Liver (tissue), 8 donors: ENCODE measurements at regions not wholly inside any gene's neighbourhood (a gene's known extent, or its start where the extent isn't known, plus 50 kb on each side); places are given as distances from the start of the nearest gene placed in this dataset.
"Not testable (repeated sequence)": the region's sequence is repeated elsewhere in the genome, so short reads cannot be mapped to it uniquely, and the experiment has no call there.

Source experiments
- DNase-seq: peaks from one replicate; pipeline ENCODE4 v3.0.0-alpha.2; 2017; ENCODE audit warnings: low spot score
- H3K27ac ChIP-seq, 2 donors: one replicate each; pipeline ENCODE4 v1.7.0; 2013; ENCODE audit warnings: inconsistent platforms in 2 of 2, low read length in 2 of 2, control low read depth in 1 of 2, low read depth in 1 of 2, mild to moderate bottlenecking in 1 of 2
- H3K27me3 ChIP-seq, 4 donors: one replicate each; pipeline versions ENCODE4 v1.6.1 to v1.7.0; 2013; ENCODE audit warnings: low read length in 3 of 4, inconsistent platforms in 1 of 4, mild to moderate bottlenecking in 1 of 4, moderate library complexity in 1 of 4; ENCODE audit not compliant: control insufficient read depth in 4 of 4, insufficient read depth in 4 of 4
- H3K36me3 ChIP-seq, 4 donors: one replicate each; pipeline versions ENCODE4 v1.6.1 to v1.7.0; 2013; ENCODE audit warnings: low read length in 3 of 4, mild to moderate bottlenecking in 3 of 4, low read depth in 1 of 4, moderate library complexity in 1 of 4; ENCODE audit not compliant: control insufficient read depth in 4 of 4, insufficient read depth in 3 of 4
- H3K4me1 ChIP-seq, 4 donors: one replicate each; pipeline versions ENCODE4 v1.6.1 to v1.7.0; 2013; ENCODE audit warnings: low read length in 3 of 4, mild to moderate bottlenecking in 3 of 4, moderate library complexity in 1 of 4; ENCODE audit not compliant: control insufficient read depth in 4 of 4, insufficient read depth in 4 of 4
- H3K4me3 ChIP-seq, 3 donors: one replicate each; pipeline versions ENCODE4 v1.6.1 to v1.7.0; 2013; ENCODE audit warnings: low read length in 3 of 3, control low read depth in 1 of 3, low read depth in 1 of 3, mild to moderate bottlenecking in 1 of 3
- H3K9ac ChIP-seq, 2 donors: one replicate each; pipeline ENCODE4 v1.7.0; 2013; ENCODE audit warnings: low read length in 2 of 2, mild to moderate bottlenecking in 2 of 2, moderate library complexity in 2 of 2, control low read depth in 1 of 2, low read depth in 1 of 2
- H3K9me3 ChIP-seq, 4 donors: one replicate each; pipeline versions ENCODE4 v1.6.1 to v1.7.0; 2013; ENCODE audit warnings: low read length in 3 of 4; ENCODE audit not compliant: control insufficient read depth in 4 of 4
- EGR1 ChIP-seq, 2 donors: IDR thresholded peaks; 2 replicates each; pipeline ENCODE4 v1.6.1; 2016 to 2018; ENCODE audit warnings: antibody characterized with exemption in 2 of 2, low read depth in 2 of 2
- FOXA1 ChIP-seq: IDR thresholded peaks from 2 replicates; pipeline ENCODE4 v1.6.1; 2016; ENCODE audit warnings: antibody characterized with exemption
- HNF4A ChIP-seq, 2 donors: conservative IDR thresholded peaks; 2 replicates each; pipeline ENCODE4 v1.6.1; 2016; ENCODE audit warnings: antibody characterized with exemption in 2 of 2, mild to moderate bottlenecking in 2 of 2
- HNF4G ChIP-seq: IDR thresholded peaks from 2 replicates; pipeline ENCODE4 v1.6.1; 2016; ENCODE audit warnings: antibody characterized with exemption
- JUND ChIP-seq, 2 donors: IDR thresholded peaks; 2 replicates each; pipeline ENCODE4 v1.6.1; 2016; ENCODE audit warnings: antibody characterized with exemption in 2 of 2
- NR2F2 ChIP-seq: IDR thresholded peaks from 2 replicates; pipeline ENCODE4 v1.6.1; 2016; ENCODE audit warnings: antibody characterized with exemption
- RAD21 ChIP-seq, 2 donors: IDR thresholded peaks; 2 replicates each; pipeline ENCODE4 v1.6.1; 2016; ENCODE audit warnings: antibody characterized with exemption in 2 of 2, mild to moderate bottlenecking in 2 of 2
- SP1 ChIP-seq: IDR thresholded peaks from 2 replicates; pipeline ENCODE4 v1.6.1; 2018; ENCODE audit warnings: antibody characterized with exemption, mild to moderate bottlenecking
- YY1 ChIP-seq: IDR thresholded peaks from 2 replicates; pipeline ENCODE4 v1.6.1; 2016; ENCODE audit warnings: antibody characterized with exemption, mild to moderate bottlenecking
- WGBS: extraction: QIAGEN DNeasy Blood & Tissue Kit; methylation state at CpG from one replicate; pipeline ENCODE4 v1.1.7; 2013; 5-methylcytosine and 5-hydroxymethylcytosine counted together
- TF ChIP-seq, protein P1 (sequence below): IDR thresholded peaks from 2 replicates; pipeline ENCODE4 v1.6.1; 2016; ENCODE audit warnings: antibody characterized with exemption
- TF ChIP-seq, protein P2 (sequence below): fragments of 150-350 bp; IDR thresholded peaks from 2 replicates; pipeline ENCODE4 v1.5.1; 2017; ENCODE audit warnings: improper control_type of control experiment, low read depth, low read length; ENCODE audit not compliant: missing input control
- TF ChIP-seq, protein P3 (sequence below): IDR thresholded peaks from 2 replicates; pipeline ENCODE4 v1.6.1; 2016; ENCODE audit warnings: antibody characterized with exemption, mild to moderate bottlenecking
- TF ChIP-seq, protein P4 (sequence below): IDR thresholded peaks from 2 replicates; pipeline ENCODE4 v1.6.1; 2016; ENCODE audit warnings: antibody characterized with exemption
- donor health status: healthy.
- donor health status: healthy.
- donor health status: healthy.
- donor health status: healthy.
- donor health status: healthy.

DNA sequence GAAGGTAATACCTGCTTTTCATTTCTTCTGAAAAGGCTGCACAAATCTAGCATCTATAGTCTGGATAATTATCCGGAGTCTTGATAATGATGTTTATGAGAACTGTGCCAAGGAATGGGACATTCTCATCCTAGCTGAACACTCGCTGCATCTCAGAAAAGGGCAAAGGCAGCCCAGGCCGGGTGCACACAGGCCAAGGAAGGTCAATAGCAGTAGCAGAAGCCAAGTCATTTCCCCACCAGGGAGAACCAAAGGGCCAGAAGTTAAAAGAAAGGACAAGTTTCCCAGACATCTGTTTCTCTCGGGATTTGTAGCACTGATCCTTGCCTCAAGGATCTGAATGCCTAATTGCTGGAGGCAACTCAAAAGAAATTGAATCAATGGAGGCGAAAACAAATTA lies 66.1 kb upstream of the ANKRD55 start:
- H3K36me3 ChIP-seq = no peaks in the 10 kb centered on the region
- no peaks in the 10 kb centered on the region for H3K9me3 ChIP-seq
- H3K4me3 ChIP-seq = no peak overlapping the region
- H3K9ac ChIP-seq = no peak overlapping the region
- no peaks in the 10 kb centered on the region for H3K27me3 ChIP-seq
- no peak for TF ChIP-seq EGR1 (IDR thresholded peaks at IDR 0.05; ENCODE audit: low read depth in 2 of 2)
- peak; percentile 90 for TF ChIP-seq NR2F2
- TF ChIP-seq, protein P1, sequence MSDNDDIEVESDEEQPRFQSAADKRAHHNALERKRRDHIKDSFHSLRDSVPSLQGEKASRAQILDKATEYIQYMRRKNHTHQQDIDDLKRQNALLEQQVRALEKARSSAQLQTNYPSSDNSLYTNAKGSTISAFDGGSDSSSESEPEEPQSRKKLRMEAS = no peak
- H3K4me1 ChIP-seq = no peaks in the 10 kb centered on the region
- no peak overlapping the region for H3K27ac ChIP-seq
- DNase-seq = no peak
- 79% methylated on average over 5 of the region's 5 CpGs for WGBS

DNA sequence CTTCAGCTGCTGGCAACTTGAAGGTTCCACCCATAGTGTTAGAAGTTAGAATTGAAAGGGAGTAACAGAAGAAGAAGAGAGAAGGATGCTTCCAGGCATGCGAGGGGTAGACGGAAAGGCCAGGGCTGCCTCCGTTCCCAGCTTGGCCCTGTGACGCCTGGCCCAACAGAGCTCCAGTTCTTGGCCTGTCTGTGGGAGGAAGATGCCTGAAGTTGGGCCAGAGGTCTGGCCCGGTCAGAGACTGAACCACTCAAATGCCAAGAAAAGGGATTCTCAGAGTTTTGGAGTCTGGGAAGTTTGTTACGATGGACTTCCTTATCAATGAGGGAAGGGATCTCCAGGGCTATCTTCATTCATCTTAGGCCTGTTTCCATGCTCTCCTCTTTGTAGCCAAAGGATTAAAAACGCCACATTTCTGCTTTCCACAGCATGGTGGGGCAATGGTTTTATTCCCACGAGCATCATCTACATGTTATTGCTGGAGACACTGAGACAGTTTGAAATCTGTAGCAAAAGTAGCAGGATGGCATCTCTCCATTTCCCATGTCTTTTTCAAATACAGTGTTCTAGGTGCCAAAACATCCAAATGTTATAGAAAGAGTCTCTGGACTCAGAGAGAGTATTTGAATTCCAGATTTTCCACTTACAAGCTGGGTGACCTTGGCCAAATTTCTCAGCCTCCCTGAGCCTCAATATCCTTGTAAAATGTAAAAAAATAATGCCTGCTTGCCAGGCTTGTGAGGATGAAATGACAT lies 65.4 kb upstream of the ANKRD55 start:
- H3K27me3 ChIP-seq = no peaks in the 10 kb centered on the region
- DNase-seq = no peak
- no peak overlapping the region for H3K27ac ChIP-seq
- H3K9me3 ChIP-seq = no peaks in the 10 kb centered on the region
- 86% methylated on average over 8 of the region's 8 CpGs for WGBS
- peak; percentile 66 for TF ChIP-seq NR2F2
- no peak for TF ChIP-seq SP1
- H3K4me1 ChIP-seq = no peaks in the 10 kb centered on the region
- H3K4me3 ChIP-seq = no peak overlapping the region
- no peak overlapping the region for H3K9ac ChIP-seq
- H3K36me3 ChIP-seq = no peaks in the 10 kb centered on the region

DNA sequence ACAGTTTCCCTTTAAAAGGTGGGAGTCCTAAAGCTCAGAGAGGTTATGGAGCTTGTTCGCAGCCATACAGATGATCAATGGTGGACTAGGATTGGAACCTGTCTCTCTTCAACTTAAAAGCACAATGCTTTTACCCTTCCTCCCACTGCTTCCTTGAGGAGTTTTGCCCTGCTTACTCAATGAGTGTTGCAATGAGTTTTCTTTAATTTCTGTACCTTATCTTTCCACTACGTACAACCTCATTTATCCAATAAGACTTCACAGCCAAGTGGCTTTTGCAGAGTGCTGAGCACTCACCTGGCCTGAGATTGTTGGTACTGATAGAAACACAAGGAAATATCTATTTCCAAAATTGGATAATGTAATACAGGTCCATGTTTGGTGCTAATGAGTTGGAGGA lies 64.7 kb upstream of the ANKRD55 start:
- H3K4me3 ChIP-seq = no peak overlapping the region
- H3K36me3 ChIP-seq = no peaks in the 10 kb centered on the region
- no peaks in the 10 kb centered on the region for H3K9me3 ChIP-seq
- no peak overlapping the region for H3K27ac ChIP-seq
- DNase-seq = no peak
- TF ChIP-seq JUND (IDR thresholded peaks at IDR 0.05) = no peak
- no peak for TF ChIP-seq RAD21 (IDR thresholded peaks at IDR 0.05)
- no peak for TF ChIP-seq HNF4A (conservative IDR thresholded peaks at IDR 0.05)
- TF ChIP-seq YY1 = no peak
- TF ChIP-seq, protein P2, sequence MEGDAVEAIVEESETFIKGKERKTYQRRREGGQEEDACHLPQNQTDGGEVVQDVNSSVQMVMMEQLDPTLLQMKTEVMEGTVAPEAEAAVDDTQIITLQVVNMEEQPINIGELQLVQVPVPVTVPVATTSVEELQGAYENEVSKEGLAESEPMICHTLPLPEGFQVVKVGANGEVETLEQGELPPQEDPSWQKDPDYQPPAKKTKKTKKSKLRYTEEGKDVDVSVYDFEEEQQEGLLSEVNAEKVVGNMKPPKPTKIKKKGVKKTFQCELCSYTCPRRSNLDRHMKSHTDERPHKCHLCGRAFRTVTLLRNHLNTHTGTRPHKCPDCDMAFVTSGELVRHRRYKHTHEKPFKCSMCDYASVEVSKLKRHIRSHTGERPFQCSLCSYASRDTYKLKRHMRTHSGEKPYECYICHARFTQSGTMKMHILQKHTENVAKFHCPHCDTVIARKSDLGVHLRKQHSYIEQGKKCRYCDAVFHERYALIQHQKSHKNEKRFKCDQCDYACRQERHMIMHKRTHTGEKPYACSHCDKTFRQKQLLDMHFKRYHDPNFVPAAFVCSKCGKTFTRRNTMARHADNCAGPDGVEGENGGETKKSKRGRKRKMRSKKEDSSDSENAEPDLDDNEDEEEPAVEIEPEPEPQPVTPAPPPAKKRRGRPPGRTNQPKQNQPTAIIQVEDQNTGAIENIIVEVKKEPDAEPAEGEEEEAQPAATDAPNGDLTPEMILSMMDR = no peak
- TF ChIP-seq, protein P3, sequence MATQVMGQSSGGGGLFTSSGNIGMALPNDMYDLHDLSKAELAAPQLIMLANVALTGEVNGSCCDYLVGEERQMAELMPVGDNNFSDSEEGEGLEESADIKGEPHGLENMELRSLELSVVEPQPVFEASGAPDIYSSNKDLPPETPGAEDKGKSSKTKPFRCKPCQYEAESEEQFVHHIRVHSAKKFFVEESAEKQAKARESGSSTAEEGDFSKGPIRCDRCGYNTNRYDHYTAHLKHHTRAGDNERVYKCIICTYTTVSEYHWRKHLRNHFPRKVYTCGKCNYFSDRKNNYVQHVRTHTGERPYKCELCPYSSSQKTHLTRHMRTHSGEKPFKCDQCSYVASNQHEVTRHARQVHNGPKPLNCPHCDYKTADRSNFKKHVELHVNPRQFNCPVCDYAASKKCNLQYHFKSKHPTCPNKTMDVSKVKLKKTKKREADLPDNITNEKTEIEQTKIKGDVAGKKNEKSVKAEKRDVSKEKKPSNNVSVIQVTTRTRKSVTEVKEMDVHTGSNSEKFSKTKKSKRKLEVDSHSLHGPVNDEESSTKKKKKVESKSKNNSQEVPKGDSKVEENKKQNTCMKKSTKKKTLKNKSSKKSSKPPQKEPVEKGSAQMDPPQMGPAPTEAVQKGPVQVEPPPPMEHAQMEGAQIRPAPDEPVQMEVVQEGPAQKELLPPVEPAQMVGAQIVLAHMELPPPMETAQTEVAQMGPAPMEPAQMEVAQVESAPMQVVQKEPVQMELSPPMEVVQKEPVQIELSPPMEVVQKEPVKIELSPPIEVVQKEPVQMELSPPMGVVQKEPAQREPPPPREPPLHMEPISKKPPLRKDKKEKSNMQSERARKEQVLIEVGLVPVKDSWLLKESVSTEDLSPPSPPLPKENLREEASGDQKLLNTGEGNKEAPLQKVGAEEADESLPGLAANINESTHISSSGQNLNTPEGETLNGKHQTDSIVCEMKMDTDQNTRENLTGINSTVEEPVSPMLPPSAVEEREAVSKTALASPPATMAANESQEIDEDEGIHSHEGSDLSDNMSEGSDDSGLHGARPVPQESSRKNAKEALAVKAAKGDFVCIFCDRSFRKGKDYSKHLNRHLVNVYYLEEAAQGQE = no peak
- TF ChIP-seq FOXA1 = no peak
- TF ChIP-seq, protein P1 = no peak
- TF ChIP-seq HNF4G = no peak
- TF ChIP-seq, protein P4, sequence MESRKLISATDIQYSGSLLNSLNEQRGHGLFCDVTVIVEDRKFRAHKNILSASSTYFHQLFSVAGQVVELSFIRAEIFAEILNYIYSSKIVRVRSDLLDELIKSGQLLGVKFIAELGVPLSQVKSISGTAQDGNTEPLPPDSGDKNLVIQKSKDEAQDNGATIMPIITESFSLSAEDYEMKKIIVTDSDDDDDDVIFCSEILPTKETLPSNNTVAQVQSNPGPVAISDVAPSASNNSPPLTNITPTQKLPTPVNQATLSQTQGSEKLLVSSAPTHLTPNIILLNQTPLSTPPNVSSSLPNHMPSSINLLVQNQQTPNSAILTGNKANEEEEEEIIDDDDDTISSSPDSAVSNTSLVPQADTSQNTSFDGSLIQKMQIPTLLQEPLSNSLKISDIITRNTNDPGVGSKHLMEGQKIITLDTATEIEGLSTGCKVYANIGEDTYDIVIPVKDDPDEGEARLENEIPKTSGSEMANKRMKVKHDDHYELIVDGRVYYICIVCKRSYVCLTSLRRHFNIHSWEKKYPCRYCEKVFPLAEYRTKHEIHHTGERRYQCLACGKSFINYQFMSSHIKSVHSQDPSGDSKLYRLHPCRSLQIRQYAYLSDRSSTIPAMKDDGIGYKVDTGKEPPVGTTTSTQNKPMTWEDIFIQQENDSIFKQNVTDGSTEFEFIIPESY = no peak
- no peak for TF ChIP-seq EGR1 (IDR thresholded peaks at IDR 0.05; ENCODE audit: low read depth in 2 of 2)
- no peak overlapping the region for H3K9ac ChIP-seq
- H3K4me1 ChIP-seq = no peaks in the 10 kb centered on the region
- 66% methylated on average over 2 of the region's 2 CpGs for WGBS
- H3K27me3 ChIP-seq = no peaks in the 10 kb centered on the region

DNA sequence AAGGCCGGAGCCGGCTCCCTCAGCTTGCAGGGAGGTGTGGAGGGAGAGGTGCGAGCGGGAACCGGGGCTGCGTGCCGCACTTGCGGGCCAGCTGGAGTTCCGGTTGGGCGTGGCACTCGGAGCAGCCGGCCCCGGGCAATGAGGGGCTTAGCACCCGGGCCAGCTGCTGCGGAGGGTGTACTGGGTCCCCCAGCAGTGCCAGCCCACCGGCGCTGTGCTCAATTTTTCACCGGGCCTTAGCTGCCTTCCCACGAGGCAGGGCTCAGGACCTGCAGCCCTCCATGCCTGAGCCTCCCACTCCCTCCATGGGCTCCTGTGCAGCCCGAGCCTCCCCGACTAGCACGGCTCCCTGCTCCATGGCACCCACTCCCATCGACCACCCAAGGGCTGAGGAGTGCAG lies 62.2 kb upstream of the ANKRD55 start:
- not testable (repeated sequence) for DNase-seq, H3K4me3 ChIP-seq, H3K4me1 ChIP-seq, H3K9ac ChIP-seq, H3K36me3 ChIP-seq, H3K27ac ChIP-seq, H3K9me3 ChIP-seq, H3K27me3 ChIP-seq
- WGBS = 98% methylated on average over 23 of the region's 23 CpGs
